Prostate gland (tissue), 2 donors: ENCODE measurements at regions not wholly inside any gene's neighbourhood (a gene's known extent, or its start where the extent isn't known, plus 50 kb on each side); places are given as distances from the start of the nearest gene placed in this dataset.

Source experiments
- DNase-seq: peaks from one replicate; pipeline ENCODE4 v3.0.0-alpha.2; 2019; ENCODE audit warnings: low spot score
- H3K27ac ChIP-seq, 2 donors: fragments of 200-600 bp; sonication (generic); 2 replicates each; pipeline ENCODE4 v1.5.1; 2017 to 2019
- H3K27me3 ChIP-seq: fragments of 200-600 bp; sonication (generic); replicated peaks from 2 replicates; pipeline ENCODE4 v1.5.1; 2019; ENCODE audit not compliant: insufficient read depth
- H3K36me3 ChIP-seq, 2 donors: fragments of 200-600 bp; sonication (generic); 1 replicate in 1 of 2; 2 replicates in 1 of 2; pipeline versions ENCODE4 v1.5.1 to v1.8.1; 2017 to 2019
- H3K4me1 ChIP-seq: fragments of 200-600 bp; sonication (generic); replicated peaks from 2 replicates; pipeline ENCODE4 v1.5.1; 2019
- H3K4me3 ChIP-seq, 2 donors: fragments of 200-600 bp; sonication (generic); 2 replicates each; pipeline ENCODE4 v1.5.1; 2017 to 2019
- H3K9me3 ChIP-seq: fragments of 200-600 bp; sonication (generic); 2 replicates; pipeline ENCODE4 v1.5.1; 2017
- POLR2A ChIP-seq: fragments of 450-650 bp; IDR thresholded peaks from one replicate; pipeline ENCODE4 v1.6.1; 2016; ENCODE audit warnings: antibody characterized with exemption, mild to moderate bottlenecking
- POLR2AphosphoS5 ChIP-seq: sonication (generic); formaldehyde crosslinking; IDR thresholded peaks from one replicate; pipeline ENCODE4 v1.6.1; 2017; ENCODE audit warnings: antibody characterized with exemption
- WGBS: methylation state at CpG from one replicate; pipeline ENCODE4 v1.1.5; 2018; 5-methylcytosine and 5-hydroxymethylcytosine counted together
- intact Hi-C: fragments of 100-400 bp; cut with DNase I; formaldehyde crosslinking; loops from one replicate; pipeline ENCODE4 v1.14.2; 2022
- TF ChIP-seq, protein P1 (sequence below), 4 experiments: fragments of 200-600 bp in 2 of 4; fragments of 450-650 bp in 2 of 4; sonication (generic) in 2 of 4; IDR thresholded peaks; 1 replicate in 3 of 4; 2 replicates in 1 of 4; pipeline ENCODE4 v1.5.1; 2016 to 2019; ENCODE audit warnings: antibody characterized with exemption in 4 of 4, mild to moderate bottlenecking in 2 of 4, moderate library complexity in 2 of 4

DNA sequence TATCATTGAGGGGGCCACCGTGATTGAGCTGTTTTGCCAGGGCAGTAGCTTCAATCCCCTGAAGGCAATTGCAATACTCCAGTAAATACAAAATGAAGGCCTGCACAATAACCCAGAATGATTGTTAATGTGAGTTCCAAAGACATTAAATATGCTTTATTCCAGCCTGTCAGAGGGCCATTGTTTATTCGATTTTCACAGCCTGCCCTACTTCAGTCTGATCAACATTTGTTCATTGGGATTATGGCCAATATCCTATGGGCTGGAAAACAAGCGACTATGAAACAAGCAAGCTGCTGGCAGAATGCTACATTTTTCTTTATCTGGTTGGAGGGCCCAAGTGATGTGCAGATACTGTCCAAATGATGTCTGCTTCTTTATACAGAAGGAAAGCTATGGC, 543.1 kb downstream of the TLE1 start:
- no peak overlapping the region for H3K4me3 ChIP-seq
- DNase-seq, result no peak
- no peaks in the 10 kb centered on the region for H3K9me3 ChIP-seq
- H3K27ac ChIP-seq, result no peak overlapping the region
- H3K27me3 ChIP-seq, result no peaks in the 10 kb centered on the region
- TF ChIP-seq, protein P1, sequence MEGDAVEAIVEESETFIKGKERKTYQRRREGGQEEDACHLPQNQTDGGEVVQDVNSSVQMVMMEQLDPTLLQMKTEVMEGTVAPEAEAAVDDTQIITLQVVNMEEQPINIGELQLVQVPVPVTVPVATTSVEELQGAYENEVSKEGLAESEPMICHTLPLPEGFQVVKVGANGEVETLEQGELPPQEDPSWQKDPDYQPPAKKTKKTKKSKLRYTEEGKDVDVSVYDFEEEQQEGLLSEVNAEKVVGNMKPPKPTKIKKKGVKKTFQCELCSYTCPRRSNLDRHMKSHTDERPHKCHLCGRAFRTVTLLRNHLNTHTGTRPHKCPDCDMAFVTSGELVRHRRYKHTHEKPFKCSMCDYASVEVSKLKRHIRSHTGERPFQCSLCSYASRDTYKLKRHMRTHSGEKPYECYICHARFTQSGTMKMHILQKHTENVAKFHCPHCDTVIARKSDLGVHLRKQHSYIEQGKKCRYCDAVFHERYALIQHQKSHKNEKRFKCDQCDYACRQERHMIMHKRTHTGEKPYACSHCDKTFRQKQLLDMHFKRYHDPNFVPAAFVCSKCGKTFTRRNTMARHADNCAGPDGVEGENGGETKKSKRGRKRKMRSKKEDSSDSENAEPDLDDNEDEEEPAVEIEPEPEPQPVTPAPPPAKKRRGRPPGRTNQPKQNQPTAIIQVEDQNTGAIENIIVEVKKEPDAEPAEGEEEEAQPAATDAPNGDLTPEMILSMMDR (IDR thresholded peaks at IDR 0.05), result no peak
- TF ChIP-seq POLR2AphosphoS5 (no peak), POLR2A (no peak)
- 26% methylated on average over 3 of the region's 3 CpGs for WGBS
- H3K4me1 ChIP-seq, result no peaks in the 10 kb centered on the region
- intact Hi-C loops, result no loop called here
- no peaks in the 10 kb centered on the region for H3K36me3 ChIP-seq

- TF ChIP-seq POLR2AphosphoS5, result no peak
- TF ChIP-seq, protein P1 (IDR thresholded peaks at IDR 0.05), result no peak
- no peak for TF ChIP-seq POLR2A
These were observed 543.9 kb downstream of the TLE1 start for GRCh38 chr9:81145331-81145963.

DNA sequence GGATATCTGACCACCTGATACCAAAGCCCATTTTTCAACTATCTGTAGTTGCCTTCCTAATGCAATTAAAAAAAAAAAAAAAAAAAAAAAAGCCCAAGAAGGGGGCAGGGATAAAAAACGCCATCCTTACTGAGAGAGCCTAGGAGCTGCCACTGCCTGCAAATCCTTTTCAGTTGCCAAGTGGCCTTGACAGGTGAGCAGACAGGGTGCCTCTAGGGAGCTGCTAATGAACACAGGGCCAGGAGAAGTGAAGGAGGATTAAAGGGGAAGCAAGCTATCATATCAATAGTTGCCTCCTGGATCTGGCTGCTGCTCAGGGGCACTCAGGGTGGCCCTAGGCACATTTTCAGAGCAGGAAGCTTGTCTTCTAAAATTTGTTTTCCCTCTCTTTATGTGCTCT, 547.4 kb downstream of the TLE1 start:
- Histone ChIP-seq H3K27ac (no peak overlapping the region), H3K36me3 (no peaks in the 10 kb centered on the region), H3K27me3 (no peaks in the 10 kb centered on the region), H3K4me3 (no peak overlapping the region), H3K4me1 (no peaks in the 10 kb centered on the region), H3K9me3 (no peaks in the 10 kb centered on the region)
- intact Hi-C loops, result no loop called here
- no peak for DNase-seq
- TF ChIP-seq, protein P1 (IDR thresholded peaks at IDR 0.05), result no peak
- TF ChIP-seq POLR2AphosphoS5 (no peak), POLR2A (no peak)
- 84% methylated on average over 1 of the region's 1 CpG for WGBS

More at GRCh38 chr9:81145331-81145963, 543.9 kb downstream of the TLE1 start:
- no peak for DNase-seq
- Histone ChIP-seq H3K9me3 (no peaks in the 10 kb centered on the region), H3K4me3 (no peak overlapping the region), H3K4me1 (no peaks in the 10 kb centered on the region), H3K36me3 (no peaks in the 10 kb centered on the region), H3K27me3 (no peaks in the 10 kb centered on the region), H3K27ac (no peak overlapping the region)
- intact Hi-C loops, result no loop called here
- 49% methylated on average over 10 of the region's 10 CpGs for WGBS

DNA sequence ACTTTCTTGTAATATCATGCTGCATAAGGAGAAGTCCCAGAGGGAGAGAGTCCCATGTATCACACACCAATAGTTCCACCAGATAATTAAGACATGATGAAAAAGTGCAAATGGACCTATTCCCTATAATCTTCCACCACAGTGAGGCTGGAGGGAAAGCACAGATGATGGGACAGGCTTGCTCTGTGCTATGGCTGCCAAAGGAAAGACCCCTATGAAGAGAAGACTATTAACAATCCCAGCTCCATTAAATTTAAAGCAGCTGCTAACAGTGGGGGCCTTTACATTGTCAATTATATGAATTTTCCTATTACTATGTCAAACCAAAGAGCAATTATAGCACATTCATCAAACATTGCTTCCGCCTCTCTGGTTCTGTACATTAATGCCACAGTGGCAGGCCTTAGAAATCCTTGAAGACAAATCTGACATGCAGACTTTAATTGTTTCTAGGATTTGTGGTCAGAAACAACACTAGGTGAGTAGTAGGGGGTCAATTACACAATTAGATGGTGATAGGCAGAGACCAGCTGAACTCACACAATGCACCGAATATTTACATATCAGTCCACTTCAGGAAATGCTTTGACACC, 551.3 kb downstream of the TLE1 start:
- TF ChIP-seq, protein P1 (IDR thresholded peaks at IDR 0.05), result no peak
- TF ChIP-seq POLR2AphosphoS5, result no peak
- TF ChIP-seq POLR2A, result no peak
- DNase-seq, result no peak
- no peaks in the 10 kb centered on the region for H3K36me3 ChIP-seq
- no peaks in the 10 kb centered on the region for H3K4me1 ChIP-seq
- no peak overlapping the region for H3K27ac ChIP-seq
- WGBS, result 93% methylated on average over 2 of the region's 2 CpGs
- intact Hi-C loops, result no loop called here
- H3K27me3 ChIP-seq, result no peaks in the 10 kb centered on the region
- no peak overlapping the region for H3K4me3 ChIP-seq
- H3K9me3 ChIP-seq, result no peaks in the 10 kb centered on the region

DNA sequence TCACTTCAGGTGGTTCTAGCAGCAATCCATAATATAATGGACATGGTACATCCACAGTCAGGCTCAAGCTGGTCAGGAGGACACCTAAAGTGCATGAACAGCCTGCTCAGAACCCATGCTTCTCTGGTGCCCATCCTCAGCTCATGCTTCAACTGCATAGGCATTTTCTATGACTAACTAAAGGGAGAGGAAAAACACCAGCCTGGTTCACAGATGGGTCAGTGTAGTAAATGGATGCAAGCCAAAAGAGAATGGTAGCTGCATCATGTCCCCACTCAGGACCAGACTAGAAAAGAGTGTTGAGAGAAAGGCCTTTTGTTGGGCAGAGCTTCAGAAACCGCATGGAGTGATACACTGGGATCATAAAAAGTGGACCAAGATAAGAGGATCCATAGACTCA, 556.6 kb downstream of the TLE1 start:
- no peak for DNase-seq
- no peaks in the 10 kb centered on the region for H3K27me3 ChIP-seq
- WGBS, result 82% methylated on average over 1 of the region's 1 CpG
- H3K4me3 ChIP-seq, result no peak overlapping the region
- no peaks in the 10 kb centered on the region for H3K4me1 ChIP-seq
- H3K9me3 ChIP-seq, result no peaks in the 10 kb centered on the region
- no peak overlapping the region for H3K27ac ChIP-seq
- TF ChIP-seq, protein P1 (IDR thresholded peaks at IDR 0.05), result no peak
- TF ChIP-seq POLR2A (no peak), POLR2AphosphoS5 (no peak)
- intact Hi-C loops, result no loop called here
- no peaks in the 10 kb centered on the region for H3K36me3 ChIP-seq
